ENCODE measurements at regions not wholly inside any gene's neighbourhood (a gene's known extent, or its start where the extent isn't known, plus 50 kb on each side); places are given as distances from the start of the nearest gene placed in this dataset.

DNA sequence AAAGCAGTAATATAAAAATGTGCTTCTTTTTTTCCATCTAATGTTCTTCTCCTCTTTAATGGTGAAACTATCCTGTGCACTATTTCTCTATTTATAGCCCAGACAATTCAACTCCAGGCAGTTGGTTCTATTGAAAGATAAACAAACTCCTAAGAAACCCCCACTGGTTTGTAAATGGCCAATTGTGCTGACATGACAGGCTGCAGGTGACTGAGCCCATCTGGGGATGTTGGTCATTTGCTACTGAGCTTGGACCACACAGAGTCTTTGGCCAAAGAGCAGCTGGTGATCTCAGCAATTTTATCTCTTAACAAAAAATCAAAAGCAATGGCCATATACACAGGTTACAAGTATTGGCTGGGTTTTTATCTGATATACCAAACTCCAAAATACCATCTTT is 631.8 kb upstream of the CELF2 start:
- TF ChIP-seq SREBF2 (IDR thresholded peaks at IDR 0.05) = no peak
- TF ChIP-seq CTCF (IDR thresholded peaks at IDR 0.05) = no peak
